ENCODE measurements at regions not wholly inside any gene's neighbourhood (a gene's known extent, or its start where the extent isn't known, plus 50 kb on each side); places are given as distances from the start of the nearest gene placed in this dataset.
A peak's percentile ranks its signal among the peaks of the same experiment; 100 is the strongest.
"Not testable (repeated sequence)": the region's sequence is repeated elsewhere in the genome, so short reads cannot be mapped to it uniquely, and the experiment has no call there.

DNA sequence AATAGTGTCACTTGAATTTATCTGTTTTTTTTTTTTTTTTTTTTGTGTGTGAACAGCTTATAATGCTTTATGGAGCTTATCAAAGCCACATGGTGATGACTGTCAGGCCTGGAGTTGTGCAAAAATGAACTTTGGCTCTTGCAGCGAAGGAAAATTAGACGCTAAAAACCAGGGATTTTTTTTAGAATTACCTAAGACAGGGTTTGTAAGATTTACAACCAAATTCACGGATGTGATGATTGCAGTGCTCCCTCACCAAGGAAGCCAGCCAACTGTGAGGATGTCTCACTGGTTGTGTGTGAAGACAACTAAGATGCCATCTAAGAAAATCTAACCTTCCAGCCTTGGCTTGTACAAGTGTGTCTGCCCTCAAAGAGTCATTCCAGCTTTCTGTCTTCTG is 127.1 kb upstream of the SLC4A4 start:
- peak; percentile 73 for DNase-seq (ENCODE audit: low read depth)

DNA sequence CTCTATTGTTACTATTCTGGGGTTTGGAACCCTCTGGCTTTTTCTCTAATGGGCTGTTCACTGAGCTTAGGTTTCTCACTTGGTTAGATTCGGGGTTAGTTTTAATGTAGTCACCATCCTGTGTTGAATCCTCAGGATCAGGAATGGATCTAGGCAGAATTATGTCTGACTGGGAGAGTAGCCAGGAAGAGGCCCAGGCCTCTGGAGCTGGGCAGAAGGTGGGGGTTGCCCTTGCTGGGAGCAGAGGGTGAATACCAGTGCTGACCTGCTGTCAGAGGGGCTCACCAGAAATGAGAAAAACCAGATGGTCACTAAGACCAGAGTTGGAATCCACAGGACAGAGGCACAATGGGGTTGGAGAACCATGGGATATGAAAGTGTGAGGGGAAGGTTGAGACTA is 126.6 kb upstream of the SLC4A4 start:
- peak; percentile 82 for DNase-seq (ENCODE audit: low read depth)

DNA sequence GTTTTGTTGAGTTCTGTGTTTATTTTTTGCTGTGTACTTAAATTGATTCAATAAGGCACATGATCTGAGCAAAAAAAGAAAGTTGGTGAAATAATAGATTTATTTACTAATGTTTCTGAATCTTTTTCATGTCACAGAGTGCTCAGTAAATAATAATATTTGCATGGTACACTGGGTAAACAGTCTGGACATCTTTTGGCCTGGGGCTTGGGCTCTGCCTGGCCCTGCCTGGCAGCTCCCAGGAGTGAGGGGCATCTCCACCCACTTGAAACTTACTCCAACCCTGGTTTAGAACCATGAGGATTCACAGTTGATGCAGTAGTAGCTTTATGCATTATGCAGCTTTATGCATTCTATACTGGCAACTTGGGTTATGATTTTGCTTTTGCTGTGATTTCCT is 124.2 kb upstream of the SLC4A4 start:
- DNase-seq (ENCODE audit: low read depth), result no peak

DNA sequence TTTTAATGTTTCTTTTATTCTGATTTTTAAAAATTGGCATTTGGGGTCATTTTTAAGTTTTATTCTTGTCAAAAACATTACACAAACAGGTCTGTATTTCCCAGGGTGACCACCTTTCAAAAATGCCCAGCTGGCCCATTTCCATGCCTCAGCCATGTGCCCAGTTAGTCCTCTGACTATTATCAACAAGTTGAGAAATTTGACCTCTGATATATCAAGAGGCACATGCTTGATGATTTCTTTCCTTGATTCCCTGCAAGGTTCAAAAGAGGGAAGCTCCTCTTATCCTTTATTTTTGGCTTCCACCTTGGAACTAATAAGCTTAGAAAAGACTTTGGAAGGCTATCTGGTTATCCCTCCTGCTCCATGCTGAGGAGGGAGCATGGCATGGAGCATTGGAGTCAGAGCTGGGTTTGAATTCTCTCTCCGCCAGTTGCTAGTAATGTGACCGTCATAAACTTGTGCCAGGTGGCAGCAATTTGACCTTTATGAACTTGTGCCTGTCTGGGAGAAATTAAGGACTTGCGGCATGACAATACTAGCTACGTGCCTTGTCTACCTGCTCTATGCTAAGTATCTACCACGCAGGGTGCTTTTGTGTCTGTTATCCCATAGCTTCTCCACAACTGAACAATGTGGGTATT is 122.4 kb upstream of the SLC4A4 start:
- DNase-seq (ENCODE audit: low read depth), result no peak

DNA sequence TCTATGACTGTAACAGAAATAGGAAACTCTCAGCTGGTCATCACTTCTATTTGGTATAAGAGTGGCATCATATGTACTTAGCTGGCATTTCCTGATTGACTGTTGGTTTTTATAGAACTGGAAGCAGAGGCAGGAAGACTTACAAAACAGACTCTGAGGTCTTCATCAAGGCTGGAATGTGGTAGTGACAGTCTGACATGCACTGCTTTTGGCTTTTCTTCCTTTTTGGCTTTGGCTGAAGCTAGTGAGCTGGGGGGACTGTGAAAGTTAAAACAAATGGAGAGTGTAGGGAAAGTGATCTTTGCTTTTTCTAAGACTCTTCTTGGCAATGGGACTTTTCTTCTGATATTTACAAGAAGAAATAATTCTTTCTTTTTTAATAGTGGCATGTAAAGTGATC is 121.1 kb upstream of the SLC4A4 start:
- DNase-seq (ENCODE audit: low read depth), result no peak

DNA sequence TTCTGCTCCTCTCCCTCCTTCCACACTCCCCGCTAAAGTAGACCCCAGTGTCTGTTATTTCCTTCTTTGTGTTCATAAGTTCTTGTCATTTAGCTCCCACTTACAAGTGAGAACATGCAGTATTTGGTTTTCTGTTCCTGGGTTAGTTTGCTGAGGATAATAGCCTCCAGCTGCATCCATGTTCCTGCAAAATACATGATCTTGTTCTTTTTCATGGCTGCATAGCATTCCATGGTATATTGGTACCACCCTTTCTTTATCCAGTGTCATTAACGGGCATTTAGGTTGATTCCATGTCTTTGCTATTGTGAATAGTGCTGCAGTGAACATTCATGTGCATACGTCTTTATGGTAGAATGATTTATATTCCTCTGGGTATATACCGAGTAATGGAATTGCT is 118.0 kb upstream of the SLC4A4 start:
- not testable (repeated sequence) for DNase-seq (ENCODE audit: low read depth)

DNA sequence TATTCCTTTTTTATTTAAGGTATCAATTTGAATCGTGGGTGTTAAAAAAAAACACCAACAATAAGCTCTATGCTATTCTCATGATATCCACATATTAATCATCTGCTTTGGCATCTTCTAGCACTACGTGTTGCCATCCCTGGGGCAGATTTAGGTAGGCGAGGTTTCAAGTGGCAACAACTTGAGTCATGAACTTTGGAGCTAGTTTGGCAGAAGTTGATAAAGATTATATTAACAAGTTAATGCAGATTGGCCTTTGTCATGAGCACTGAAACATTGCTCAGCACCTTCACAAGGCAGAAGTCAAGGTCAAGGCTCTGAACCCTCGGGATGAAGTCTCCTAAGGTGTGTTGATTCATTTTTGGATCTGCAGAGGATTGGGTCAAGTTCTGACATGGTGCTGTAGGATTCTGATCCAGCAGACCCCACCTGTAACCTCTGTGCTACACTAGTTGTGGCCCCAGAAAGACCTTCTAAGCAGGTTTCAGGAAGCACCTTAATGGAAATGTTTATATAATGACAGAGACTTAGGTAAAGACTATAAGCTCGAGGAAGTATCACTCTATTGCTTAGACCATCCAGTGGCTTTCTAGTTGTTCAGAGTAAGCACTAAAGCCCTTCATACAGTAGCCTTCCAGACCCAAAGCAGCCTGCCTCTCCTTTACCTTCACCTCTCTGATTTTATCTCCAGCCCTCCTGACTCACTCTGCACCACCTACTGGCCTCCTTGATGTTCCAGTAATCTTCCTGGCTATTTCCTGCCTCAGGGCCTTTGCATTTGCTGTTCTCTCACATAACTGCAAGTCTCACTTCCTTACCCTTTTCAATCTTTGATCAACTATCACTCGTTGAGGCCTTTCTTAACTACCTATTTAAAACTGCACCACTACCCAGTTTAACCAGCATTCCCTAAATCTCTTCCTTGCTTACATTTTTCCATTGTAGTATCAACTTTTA is 117.0 kb upstream of the SLC4A4 start:
- DNase-seq (ENCODE audit: low read depth), result no peak

DNA sequence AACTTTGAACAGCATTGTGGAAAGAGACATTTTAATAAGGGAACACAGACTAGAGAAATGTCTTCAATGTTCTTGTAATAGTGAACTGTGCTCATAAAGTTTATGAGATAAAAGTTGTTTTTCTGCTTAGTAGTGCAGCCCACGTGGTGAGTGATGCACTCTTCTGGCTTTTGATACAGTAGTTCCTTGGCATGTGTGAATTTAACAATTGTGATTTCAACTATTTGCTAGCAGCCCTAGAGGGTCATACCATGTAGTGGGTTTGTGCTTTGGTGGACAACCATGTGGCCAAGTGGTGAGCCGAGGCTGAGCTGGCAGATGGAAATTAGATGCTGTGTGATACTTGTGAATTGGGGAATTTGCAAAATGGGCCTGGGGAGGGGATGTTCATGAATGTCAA is 116.2 kb upstream of the SLC4A4 start:
- no peak for DNase-seq (ENCODE audit: low read depth)

DNA sequence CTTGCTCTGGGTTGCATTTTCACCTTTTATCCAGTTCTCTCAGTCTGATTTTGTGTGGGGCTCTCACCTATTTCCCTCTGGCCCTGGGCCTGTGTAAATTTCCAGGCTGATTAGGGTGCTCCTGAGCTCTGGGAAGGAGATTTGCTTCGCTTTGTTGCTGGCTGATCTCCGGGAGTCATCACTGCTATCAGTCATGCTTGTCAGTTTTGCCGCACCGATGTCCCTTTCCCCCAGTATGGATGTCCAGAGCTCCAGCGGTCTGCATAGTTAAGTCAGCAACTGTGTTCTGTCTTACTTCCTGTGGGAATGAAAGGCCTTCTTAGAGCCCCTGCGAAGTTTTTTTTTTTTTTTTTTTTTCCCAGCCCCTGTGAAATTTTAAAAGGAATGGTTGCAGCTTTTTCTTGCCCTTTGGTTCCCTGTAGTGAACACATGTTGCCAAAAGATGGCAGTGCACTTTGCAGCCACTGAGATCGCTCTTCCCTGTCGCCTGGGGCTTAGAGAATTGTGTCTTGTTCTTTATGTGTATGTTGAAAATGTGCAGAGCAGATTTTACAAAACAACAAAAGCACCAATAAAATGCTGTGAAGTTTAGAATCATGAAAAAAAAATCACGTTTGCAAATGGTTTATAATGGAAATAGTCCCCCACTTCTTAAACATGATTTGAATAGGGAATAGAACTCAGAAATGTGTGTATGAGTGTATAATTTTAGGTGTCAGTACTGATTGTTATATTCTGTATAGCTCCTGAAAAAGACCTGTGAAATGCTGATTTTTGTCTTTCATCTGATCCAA is 109.1 kb upstream of the SLC4A4 start:
- DNase-seq (ENCODE audit: low read depth), result peak; percentile 57

DNA sequence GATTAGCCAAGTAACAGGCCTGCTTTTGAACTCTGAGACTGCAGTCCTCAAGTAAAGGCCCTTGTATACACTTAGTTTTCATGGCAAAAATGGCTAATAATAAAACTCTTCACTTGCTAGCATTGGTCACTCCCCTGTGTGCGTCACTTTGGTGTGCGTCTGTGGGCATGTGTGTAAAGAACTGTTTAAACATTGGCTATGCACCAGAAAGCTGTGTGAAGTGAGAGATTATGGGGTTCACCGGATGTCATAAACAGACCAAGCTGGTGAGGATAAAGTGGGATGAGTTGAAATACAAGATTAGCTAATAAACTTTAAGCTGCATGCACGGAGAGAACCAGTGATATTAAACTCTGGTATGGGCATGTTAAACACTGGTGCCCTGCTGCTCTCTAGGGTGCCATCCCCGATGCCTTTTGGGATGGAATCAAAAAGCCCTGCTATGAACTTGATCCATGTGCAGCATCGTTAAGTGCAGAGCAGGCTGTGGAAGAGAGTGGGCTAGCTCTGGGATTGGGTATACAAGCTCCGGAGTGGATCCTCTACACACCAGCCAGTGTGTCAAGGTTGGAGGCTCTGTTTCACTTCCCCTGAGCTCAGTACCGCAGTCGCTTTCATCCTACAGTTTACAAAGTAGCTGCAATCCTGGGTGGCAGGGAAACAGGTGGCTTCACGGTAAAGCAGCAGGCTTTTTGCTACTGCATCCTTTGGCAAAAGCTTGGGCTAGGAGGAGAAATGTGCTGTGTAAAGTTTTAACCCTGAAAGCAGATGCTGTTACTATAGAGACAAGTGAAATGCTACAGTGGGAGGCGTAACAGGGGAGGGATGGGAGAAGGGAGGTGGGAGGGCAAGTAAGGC is 108.3 kb upstream of the SLC4A4 start:
- DNase-seq (ENCODE audit: low read depth), result no peak

DNA sequence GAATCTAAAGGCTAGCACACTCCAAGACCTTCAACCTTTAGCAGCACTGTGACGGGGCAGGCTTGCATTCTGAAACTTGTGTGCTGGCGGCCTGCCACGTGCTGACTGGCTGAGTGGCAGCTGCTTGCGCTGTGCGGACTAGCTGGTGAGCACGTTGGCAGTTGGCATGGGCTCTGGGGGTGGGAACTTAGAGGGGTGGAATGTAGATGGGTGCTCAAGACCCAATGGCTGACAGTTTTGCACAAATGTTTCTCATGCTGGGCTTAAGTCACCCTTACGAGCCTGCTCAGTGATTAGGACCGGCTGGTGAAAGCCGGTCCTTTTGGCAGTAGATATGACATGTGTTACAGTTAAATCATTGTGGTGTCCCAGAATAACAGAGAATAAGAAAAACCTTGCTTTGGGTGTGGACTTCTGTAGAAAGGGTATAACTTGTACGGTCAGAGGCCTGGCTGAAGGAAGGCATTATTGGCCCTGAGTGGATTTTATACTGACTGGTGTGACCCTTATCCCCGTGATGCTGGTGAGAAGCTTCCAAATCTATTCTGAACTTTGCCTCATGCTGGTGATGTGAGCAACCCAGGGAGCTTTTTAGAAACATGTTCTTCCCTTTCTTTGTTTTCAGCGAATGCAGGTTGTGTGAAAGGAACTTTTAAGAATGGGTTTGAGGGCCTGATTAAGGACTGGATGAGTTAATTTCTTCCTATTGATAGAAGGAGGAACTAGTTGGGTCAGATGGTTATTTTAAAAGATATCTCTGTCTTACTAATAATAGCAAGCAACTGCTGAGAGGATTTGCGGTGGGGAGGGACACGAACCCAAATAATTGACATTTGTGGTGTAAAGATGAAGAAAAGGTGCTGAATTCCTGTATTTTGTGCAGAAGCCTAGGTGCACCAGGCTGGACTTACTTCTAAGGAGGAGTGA is 107.4 kb upstream of the SLC4A4 start:
- DNase-seq (ENCODE audit: low read depth), result no peak

DNA sequence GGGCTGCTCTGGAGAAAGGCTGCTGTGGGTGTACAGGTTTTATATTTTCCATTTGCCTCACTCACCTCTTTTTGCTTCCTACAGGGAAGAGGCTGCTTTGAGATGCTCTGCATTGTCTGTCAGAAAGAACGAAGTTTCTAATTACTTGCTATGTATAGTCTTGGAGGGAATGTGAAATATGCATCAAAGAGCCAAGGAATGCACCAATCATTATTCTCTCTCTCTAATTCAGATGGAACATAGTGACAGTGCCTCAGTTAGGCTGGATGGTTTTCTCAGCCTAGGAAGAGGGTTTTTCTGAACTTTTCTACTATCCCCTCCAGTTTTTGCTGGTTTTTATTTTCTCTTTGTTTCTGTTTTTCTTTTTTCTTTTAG is 106.8 kb upstream of the SLC4A4 start:
- no peak for DNase-seq (ENCODE audit: low read depth)

DNA sequence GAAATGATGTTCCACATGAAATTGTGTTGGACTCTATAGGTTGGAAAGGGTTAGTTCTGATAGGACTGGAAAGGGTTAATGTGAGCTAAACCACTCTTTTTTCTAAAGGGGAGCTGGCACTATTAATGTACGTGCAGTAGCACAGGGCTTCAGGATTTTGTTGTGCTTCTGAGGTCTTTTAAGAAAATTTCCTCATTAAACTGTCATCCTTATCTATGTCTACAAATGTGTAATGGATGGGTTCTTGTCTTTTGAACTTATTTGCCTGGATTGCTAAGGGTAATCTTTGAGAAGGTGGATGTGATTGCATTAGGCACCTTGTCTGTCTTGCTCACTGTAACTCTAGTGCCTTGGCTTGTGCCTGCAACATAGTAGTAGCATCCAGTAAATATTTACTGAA is 106.0 kb upstream of the SLC4A4 start:
- DNase-seq (ENCODE audit: low read depth), result no peak

DNA sequence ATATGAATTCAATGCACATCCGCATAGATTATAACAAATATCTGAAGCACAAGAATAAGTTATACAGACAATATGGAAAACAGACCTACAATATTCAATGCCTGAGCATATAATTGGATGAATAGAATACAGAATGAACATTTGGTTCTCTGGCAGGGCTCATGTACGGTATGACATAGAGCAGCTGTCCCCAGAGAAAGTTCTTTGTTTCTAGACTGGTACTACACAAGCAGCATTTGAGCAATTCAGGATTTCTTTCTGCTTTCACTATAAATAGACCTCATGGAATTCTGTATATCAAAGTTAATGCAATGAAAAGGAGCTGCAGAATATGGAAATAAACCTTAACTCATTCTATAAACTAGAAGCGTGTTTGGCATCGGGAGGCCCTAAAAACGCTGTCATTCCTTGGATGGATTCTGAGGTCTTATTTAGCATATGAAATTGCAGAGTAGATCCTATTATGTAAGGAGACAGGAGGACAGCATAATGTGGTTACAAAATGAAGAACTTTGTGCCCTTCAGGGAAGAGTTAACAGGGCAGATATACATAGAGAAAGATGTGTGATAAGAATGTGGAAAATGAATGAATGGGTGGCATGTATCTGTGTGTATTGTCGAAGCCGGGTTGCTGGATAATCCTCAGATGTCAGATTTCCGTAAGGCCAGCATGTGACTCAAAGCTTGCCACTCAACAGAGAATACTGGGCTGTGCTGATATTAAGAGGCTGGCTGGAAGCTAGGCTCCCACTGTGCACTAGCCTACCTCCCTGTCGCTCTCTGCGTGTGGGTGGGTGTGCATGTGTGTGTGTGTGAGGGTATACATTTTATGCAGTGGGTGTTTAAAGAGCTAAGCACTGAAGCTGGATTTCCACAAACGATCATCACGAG is 103.3 kb upstream of the SLC4A4 start:
- no peak for DNase-seq (ENCODE audit: low read depth)

DNA sequence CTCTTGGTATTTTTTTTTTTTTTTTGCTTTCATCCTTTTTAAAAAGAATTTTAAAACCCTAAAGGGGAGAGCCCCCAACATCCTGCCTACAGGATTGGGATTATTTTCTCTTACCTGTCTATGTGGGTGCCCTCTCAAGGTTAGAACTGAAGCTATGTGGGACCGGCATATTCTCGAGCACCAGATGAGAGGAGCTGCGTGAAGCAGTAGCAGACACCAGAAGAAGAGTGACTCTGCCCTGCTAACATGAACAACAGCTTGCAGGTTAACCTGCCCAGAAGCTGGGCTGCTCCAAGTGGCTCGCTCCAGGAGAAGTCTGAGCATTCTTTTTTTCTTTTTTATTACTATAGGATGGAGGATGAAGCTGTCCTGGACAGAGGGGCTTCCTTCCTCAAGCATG is 102.6 kb upstream of the SLC4A4 start:
- DNase-seq (ENCODE audit: low read depth), result no peak

DNA sequence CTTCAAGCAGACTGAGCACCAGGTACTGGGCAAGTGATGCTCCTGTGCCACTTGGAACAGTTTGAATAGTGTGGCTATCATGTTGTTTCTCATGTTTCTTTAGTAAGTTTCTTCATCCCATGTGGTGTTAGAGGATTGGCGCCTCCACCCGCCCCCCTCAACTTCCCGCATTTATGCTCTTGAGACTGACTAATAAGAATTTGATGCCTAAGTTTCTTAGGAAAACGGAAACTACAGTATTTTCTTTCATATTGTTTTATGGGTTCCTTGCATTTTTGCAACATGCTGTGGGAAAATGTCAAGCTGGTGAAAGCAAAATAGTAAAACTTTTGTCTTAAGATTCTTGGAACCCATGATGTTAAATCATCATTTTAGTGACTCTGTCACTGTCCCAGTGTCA is 101.2 kb upstream of the SLC4A4 start:
- no peak for DNase-seq (ENCODE audit: low read depth)

DNA sequence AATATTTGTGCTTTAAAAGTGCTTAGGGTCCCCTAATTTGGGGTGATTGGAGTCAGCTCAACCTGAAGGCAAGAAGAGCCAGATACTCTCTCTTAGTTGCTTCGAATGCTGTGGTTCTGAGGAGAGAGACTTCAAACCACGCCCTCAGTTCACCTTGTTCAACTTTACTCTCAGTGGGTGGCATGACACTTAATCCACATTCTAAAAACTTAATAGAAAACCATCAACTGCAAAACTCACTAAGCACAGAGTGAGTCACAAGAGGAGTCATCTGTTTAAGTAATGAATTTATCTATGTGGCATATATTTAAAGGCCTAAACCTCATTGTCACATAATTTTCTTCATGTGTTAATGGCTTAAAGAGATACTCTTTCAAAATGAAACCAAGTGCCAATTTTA is 99.5 kb upstream of the SLC4A4 start:
- DNase-seq (ENCODE audit: low read depth), result no peak

DNA sequence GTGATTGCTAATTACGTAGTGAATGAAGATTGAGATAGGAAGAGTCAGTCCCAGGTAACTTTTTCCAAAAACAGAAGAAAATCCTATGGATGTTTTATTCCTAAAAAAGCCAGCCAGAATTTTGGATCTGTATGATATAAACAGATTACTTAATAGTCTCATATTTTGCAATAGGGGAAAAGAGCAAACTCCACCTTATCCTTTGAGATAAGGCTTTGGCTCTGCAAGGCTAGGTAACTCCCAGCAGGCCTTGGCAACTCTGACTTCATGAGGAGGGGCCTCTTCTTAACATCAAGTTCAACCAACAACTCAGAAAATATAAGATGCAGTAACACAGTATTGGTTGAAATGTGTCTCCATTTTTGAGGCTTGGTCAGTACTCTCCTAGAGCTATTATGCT is 98.7 kb upstream of the SLC4A4 start:
- DNase-seq (ENCODE audit: low read depth), result no peak

DNA sequence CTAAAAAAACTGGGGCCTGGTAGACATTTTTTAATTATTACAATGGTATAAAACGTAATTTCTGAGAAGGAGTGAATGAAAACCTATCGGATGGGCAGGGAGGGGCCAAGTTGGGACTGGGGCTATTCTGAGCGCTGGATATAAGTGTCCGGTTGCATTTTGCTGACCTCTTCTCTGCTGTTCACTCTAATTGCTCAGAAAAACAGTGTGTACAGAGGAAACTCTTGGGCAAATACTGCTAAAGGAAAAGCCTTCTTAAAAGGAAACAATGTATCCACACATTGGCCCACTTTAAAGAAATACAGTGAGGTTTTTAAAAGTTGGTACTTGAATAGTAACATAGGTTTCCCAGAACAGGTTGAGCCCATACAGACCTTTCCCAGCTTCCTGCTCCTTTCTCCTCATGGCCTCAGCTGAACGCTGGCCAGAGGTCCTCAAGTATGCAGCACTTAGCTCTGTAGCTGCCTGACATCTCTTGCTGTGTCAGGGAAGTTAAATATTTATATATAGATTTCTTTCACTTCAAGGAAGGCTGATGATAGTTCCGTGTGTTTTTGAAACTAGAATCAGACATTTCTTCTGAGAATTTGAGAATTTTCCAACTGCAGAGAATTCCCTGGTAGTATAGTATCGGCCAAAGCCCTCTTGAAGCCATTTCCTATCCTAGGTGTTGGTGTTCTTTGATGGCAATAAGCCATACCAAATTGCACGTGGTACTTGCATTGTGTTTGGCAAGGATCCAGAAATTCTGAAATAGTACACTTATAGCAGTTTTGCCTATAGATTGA is 97.1 kb upstream of the SLC4A4 start:
- no peak for DNase-seq (ENCODE audit: low read depth)

Data from amniotic epithelial cell (primary cell).